ENCODE measurements at regions not wholly inside any gene's neighbourhood (a gene's known extent, or its start where the extent isn't known, plus 50 kb on each side); places are given as distances from the start of the nearest gene placed in this dataset.

GRCh38 chr1:82223091-82223490 lies 422.4 kb downstream of the ADGRL2 start:
- no peak for DNase-seq

- no peak for DNase-seq
Observed at GRCh38 chr1:82221721-82222120, 421.0 kb downstream of the ADGRL2 start.

GRCh38 chr1:82220754-82221153 lies 420.0 kb downstream of the ADGRL2 start:
- DNase-seq = no peak

GRCh38 chr1:82219841-82220240 lies 419.1 kb downstream of the ADGRL2 start:
- no peak for DNase-seq

GRCh38 chr1:82218846-82219245 lies 418.1 kb downstream of the ADGRL2 start:
- DNase-seq = no peak

GRCh38 chr1:82215853-82216175 lies 415.1 kb downstream of the ADGRL2 start:
- DNase-seq = no peak

GRCh38 chr1:82215056-82215852 lies 414.5 kb downstream of the ADGRL2 start:
- no peak for DNase-seq

GRCh38 chr1:82214606-82215005 lies 413.9 kb downstream of the ADGRL2 start:
- no peak for DNase-seq

- DNase-seq = no peak
Observed at GRCh38 chr1:82197606-82198005, 396.9 kb downstream of the ADGRL2 start.

- no peak for DNase-seq
Observed at GRCh38 chr1:82195245-82195644, 394.5 kb downstream of the ADGRL2 start.

- no peak for DNase-seq
Observed at GRCh38 chr1:82185084-82185483, 384.4 kb downstream of the ADGRL2 start.

GRCh38 chr1:82181846-82182245 lies 381.1 kb downstream of the ADGRL2 start:
- no peak for DNase-seq

GRCh38 chr1:82179131-82179530 lies 378.4 kb downstream of the ADGRL2 start:
- no peak for DNase-seq

GRCh38 chr1:82177192-82177591 lies 376.5 kb downstream of the ADGRL2 start:
- DNase-seq = no peak

- no peak for DNase-seq
Observed at GRCh38 chr1:82171955-82172354, 371.2 kb downstream of the ADGRL2 start.

- DNase-seq = no peak
Observed at GRCh38 chr1:82168482-82168881, 367.7 kb downstream of the ADGRL2 start.

- no peak for DNase-seq
Observed at GRCh38 chr1:82165304-82165703, 364.6 kb downstream of the ADGRL2 start.

GRCh38 chr1:82162486-82163420 lies 362.0 kb downstream of the ADGRL2 start:
- no peak for DNase-seq

- DNase-seq = no peak
Observed at GRCh38 chr1:82161700-82162141, 361.0 kb downstream of the ADGRL2 start.

- no peak for DNase-seq
Observed at GRCh38 chr1:82160903-82161302, 360.2 kb downstream of the ADGRL2 start.

GRCh38 chr1:82160036-82160435 lies 359.3 kb downstream of the ADGRL2 start:
- DNase-seq = peak; percentile 65 to 66

GRCh38 chr1:82158981-82159380 lies 358.2 kb downstream of the ADGRL2 start:
- DNase-seq = peak in 1 of 2 donors; percentile 16

- DNase-seq = no peak
Observed at GRCh38 chr1:82154219-82154970, 353.7 kb downstream of the ADGRL2 start.
